ENCODE measurements at regions not wholly inside any gene's neighbourhood (a gene's known extent, or its start where the extent isn't known, plus 50 kb on each side); places are given as distances from the start of the nearest gene placed in this dataset.

DNA sequence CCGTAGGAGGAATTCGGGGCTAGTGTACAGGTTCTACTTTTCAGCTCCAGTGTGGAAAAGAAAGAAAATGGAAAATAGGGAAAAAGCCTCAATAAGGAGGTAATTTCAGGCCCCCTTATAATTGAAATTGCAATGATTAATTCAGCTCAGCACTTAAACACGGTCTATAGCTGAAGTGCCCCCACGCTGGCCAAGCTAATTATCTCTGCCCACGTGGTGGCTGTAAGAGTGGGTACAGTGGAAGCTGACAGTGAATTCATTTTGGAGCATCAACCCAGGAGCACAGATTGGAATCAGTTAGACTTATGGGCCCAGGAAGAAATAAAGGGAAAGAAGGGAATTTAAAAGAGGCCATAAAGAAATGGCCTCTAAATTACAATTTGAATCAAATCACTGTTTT, 631.1 kb upstream of the CPEB2 start:
- TF ChIP-seq, protein P1, sequence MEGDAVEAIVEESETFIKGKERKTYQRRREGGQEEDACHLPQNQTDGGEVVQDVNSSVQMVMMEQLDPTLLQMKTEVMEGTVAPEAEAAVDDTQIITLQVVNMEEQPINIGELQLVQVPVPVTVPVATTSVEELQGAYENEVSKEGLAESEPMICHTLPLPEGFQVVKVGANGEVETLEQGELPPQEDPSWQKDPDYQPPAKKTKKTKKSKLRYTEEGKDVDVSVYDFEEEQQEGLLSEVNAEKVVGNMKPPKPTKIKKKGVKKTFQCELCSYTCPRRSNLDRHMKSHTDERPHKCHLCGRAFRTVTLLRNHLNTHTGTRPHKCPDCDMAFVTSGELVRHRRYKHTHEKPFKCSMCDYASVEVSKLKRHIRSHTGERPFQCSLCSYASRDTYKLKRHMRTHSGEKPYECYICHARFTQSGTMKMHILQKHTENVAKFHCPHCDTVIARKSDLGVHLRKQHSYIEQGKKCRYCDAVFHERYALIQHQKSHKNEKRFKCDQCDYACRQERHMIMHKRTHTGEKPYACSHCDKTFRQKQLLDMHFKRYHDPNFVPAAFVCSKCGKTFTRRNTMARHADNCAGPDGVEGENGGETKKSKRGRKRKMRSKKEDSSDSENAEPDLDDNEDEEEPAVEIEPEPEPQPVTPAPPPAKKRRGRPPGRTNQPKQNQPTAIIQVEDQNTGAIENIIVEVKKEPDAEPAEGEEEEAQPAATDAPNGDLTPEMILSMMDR (IDR thresholded peaks at IDR 0.05; ENCODE audit: borderline replicate concordance, insufficient read depth, low read depth, low read length), result no peak
- no peak overlapping the region for H3K4me3 ChIP-seq (ENCODE audit: low read depth, low read length)

DNA sequence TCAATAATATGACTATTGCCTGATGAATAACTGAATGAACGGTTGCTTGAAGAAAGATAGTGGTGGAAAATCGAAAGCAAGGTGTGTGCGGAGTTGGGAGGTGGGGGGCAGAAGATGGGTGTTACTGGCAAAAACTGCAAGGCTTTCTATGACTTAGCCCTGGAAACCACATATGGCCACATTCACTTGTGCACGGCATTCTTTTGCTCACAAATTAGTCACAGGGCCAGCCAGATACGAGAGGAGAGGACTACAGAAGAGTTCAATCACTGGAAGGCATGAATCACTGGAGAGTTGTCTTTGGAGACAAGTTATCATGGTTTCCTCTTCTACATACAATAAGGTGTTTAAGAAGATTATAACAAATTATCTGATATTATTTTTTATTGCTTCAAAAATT, 626.5 kb upstream of the CPEB2 start:
- H3K4me3 ChIP-seq (ENCODE audit: low read depth, low read length), result no peak overlapping the region
- TF ChIP-seq, protein P1 (IDR thresholded peaks at IDR 0.05; ENCODE audit: borderline replicate concordance, insufficient read depth, low read depth, low read length), result no peak

DNA sequence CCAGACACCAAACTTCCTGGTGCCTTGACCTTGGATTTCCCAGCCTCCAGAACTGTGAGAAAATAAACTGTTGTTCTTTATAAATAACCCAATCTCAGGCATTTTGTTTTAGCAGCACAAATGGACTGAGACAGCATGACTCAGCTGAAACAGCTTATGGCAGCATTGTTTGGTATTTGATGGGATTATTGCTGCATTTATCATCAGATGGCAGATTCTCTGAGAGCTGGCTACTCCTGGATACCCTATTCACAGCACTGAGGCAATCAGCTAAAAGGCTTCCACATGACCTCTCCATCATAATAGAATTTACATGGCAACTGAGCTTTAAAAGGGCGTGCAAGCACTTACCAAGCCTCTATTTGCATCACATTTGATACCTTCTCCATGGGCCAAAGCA, 623.1 kb upstream of the CPEB2 start:
- TF ChIP-seq, protein P1 (IDR thresholded peaks at IDR 0.05; ENCODE audit: borderline replicate concordance, insufficient read depth, low read depth, low read length), result no peak
- H3K4me3 ChIP-seq (ENCODE audit: low read depth, low read length), result no peak overlapping the region

DNA sequence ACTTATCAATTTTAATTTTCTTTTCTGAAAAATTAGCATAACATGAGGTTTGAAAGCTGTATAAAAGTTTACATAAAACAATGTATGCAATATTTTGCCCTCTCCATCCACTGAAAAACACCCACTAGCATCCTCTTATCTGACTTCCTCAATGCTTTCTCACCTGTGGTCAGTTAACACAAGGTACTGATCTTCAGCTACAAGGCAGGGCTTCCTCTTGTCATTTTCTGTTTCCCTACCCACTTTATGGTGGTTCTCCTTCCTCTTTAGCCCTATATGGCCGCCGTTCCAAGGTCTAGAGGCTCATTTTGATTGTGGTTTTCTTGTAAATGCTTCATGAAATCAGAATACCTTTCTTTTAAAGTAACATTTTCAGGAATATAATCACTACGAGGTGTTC, 618.6 kb upstream of the CPEB2 start:
- TF ChIP-seq, protein P1 (IDR thresholded peaks at IDR 0.05; ENCODE audit: borderline replicate concordance, insufficient read depth, low read depth, low read length), result no peak
- H3K4me3 ChIP-seq (ENCODE audit: low read depth, low read length), result no peak overlapping the region

DNA sequence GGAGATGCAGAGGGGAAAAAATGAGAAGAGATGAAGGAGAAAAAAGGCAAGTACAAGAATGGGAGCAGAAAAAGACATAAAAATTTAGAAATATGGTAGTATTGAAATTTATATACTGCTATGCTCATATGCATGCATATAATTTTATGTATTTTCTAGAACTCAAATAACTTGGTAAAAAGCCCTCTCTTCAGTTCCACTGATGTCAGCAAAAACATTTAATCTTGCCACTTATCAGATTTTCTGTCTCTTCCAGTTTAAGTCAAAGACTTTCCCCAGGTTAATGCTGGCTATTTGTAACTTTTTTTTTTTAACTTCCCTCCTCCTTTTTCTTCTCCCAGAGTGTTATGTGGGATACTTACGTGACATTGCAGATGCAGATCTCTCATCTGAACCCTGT, 617.5 kb upstream of the CPEB2 start:
- TF ChIP-seq, protein P1 (IDR thresholded peaks at IDR 0.05; ENCODE audit: borderline replicate concordance, insufficient read depth, low read depth, low read length), result no peak
- no peak overlapping the region for H3K4me3 ChIP-seq (ENCODE audit: low read depth, low read length)

DNA sequence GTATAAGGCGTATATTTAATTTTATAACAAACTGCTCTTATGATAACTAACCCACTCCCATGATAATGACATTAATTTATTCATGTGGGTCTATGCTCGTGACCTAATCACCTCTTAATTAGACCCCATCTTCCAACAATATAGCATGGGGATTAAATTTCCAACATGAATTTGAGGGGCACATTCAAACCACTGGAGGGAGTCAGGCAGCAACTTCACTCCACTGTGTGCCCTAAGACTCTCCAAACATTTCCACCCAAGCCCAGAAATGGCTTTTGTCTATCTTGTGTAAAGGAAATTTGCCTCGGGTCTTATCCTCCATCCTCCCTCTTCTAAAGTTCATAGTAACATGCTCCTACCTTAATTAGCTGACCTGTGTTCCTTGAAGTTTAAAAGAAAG, 616.1 kb upstream of the CPEB2 start:
- H3K4me3 ChIP-seq (ENCODE audit: low read depth, low read length), result no peak overlapping the region
- TF ChIP-seq, protein P1 (IDR thresholded peaks at IDR 0.05; ENCODE audit: borderline replicate concordance, insufficient read depth, low read depth, low read length), result no peak

DNA sequence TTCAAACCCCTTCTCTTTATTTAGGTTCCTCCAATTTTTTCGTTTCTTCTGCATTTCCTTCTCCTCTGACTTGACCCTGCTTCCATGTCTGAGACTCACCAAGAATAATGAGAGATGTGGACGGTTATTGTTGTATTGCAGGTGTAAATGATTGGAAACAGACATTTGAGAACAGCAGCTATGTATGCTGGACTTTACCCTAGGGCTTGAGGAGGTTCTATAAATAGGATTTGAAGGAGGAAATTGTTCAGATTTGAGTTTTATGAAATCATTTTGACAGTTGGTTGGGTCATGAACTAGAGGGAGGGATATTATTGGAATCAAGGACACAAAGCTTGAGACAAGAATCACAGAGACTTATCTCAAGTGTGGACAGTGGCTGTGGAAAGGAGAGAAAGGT, 614.6 kb upstream of the CPEB2 start:
- TF ChIP-seq, protein P1 (IDR thresholded peaks at IDR 0.05; ENCODE audit: borderline replicate concordance, insufficient read depth, low read depth, low read length), result no peak
- no peak overlapping the region for H3K4me3 ChIP-seq (ENCODE audit: low read depth, low read length)

Data from GM12875 (cell line).